Activated CD8-positive, alpha-beta T cell treated with anti-CD3 and anti-CD28 coated beads for 36 hours (primary cell): ENCODE measurements at regions not wholly inside any gene's neighbourhood (a gene's known extent, or its start where the extent isn't known, plus 50 kb on each side); places are given as distances from the start of the nearest gene placed in this dataset.
"Not testable (repeated sequence)": the region's sequence is repeated elsewhere in the genome, so short reads cannot be mapped to it uniquely, and the experiment has no call there.

Source experiments
- ATAC-seq: fragments of 200-7000 bp; cut with Tn5 transposase; one replicate; pipeline ENCODE4 v1.10.0; 2021; ENCODE audit warnings: mild to moderate bottlenecking, moderate library complexity
- CTCF ChIA-PET: fragments of 350-600 bp; sonication (Branson Sonifier 250); formaldehyde crosslinking; loops from one replicate; lab custom pipeline; 2021; ENCODE audit warnings: antibody characterized with exemption; lab: Charles Lee
- POLR2A ChIA-PET: fragments of 350-600 bp; sonication (Branson Sonifier 250); formaldehyde crosslinking; loops from one replicate; lab custom pipeline; 2021; ENCODE audit warnings: antibody characterized with exemption; lab: Charles Lee
- DNase-seq: peaks from one replicate; pipeline ENCODE4 v3.0.0-alpha.2; 2020
- H3K27ac Mint-ChIP-seq: one replicate; pipeline ENCODE4 v1.8.0; 2021; ENCODE audit warnings: mild to moderate bottlenecking, mixed read lengths
- H3K27me3 Mint-ChIP-seq: one replicate; pipeline ENCODE4 v1.8.0; 2021; ENCODE audit warnings: mixed read lengths
- H3K36me3 Mint-ChIP-seq: one replicate; pipeline ENCODE4 v1.8.0; 2021; ENCODE audit warnings: low read depth, mixed read lengths
- H3K4me1 Mint-ChIP-seq: one replicate; pipeline ENCODE4 v1.8.0; 2021; ENCODE audit warnings: low read depth, mixed read lengths
- H3K4me3 Mint-ChIP-seq: one replicate; pipeline ENCODE4 v1.8.0; 2021; ENCODE audit warnings: mild to moderate bottlenecking, moderate library complexity, mixed read lengths
- H3K9me3 Mint-ChIP-seq: one replicate; pipeline ENCODE4 v1.8.0; 2021; ENCODE audit warnings: mixed read lengths
- CTCF ChIP-seq: fragments of 200-600 bp; IDR thresholded peaks from one replicate; pipeline ENCODE4 v1.8.0; 2022; ENCODE audit warnings: antibody characterized with exemption, mild to moderate bottlenecking
- intact Hi-C: fragments of 100-400 bp; cut with micrococcal nuclease; formaldehyde crosslinking; loops from one replicate; pipeline ENCODE4 v1.10.0; 2022

GRCh38 chr6:63509652-63510352 lies 62.5 kb upstream of the LOC128125822 start:
- no peak for TF ChIP-seq CTCF
- H3K4me3 Mint-ChIP-seq: no peak overlapping the region
- H3K36me3 Mint-ChIP-seq: no peaks in the 10 kb centered on the region
- H3K9me3 Mint-ChIP-seq: no peaks in the 10 kb centered on the region
- CTCF ChIA-PET: interaction anchor here (1.2 kb wide), 1 partner anchor 64 kb away, joined by 3 read pairs; no protein-coding TSS in a partner anchor
- POLR2A ChIA-PET: no interaction called here
- no peak overlapping the region for H3K27ac Mint-ChIP-seq
- intact Hi-C loops: no loop called here
- H3K27me3 Mint-ChIP-seq: peaks cover 7% of the 10 kb centered on the region
- ATAC-seq: no peak
- H3K4me1 Mint-ChIP-seq: peaks cover 3% of the 10 kb centered on the region
- no peak for DNase-seq

- no peak overlapping the region for H3K4me3 Mint-ChIP-seq
- ChIA-PET POLR2A (no interaction called here), CTCF (interaction anchor here (1.2 kb wide), 1 partner anchor 63 kb away, joined by 3 read pairs; no protein-coding TSS in a partner anchor)
- no peaks in the 10 kb centered on the region for H3K36me3 Mint-ChIP-seq
- TF ChIP-seq CTCF: no peak
- H3K4me1 Mint-ChIP-seq: no peaks in the 10 kb centered on the region
- ATAC-seq (no peak), DNase-seq (no peak)
- no peak overlapping the region for H3K27ac Mint-ChIP-seq
- intact Hi-C loops: no loop called here
- peaks cover 4% of the 10 kb centered on the region for H3K27me3 Mint-ChIP-seq
- H3K9me3 Mint-ChIP-seq: no peaks in the 10 kb centered on the region
These were observed 62.0 kb upstream of the LOC128125822 start for GRCh38 chr6:63510353-63510686.

- Mint-ChIP-seq H3K4me3 (no peak overlapping the region), H3K4me1 (no peaks in the 10 kb centered on the region), H3K9me3 (no peaks in the 10 kb centered on the region), H3K27me3 (peaks cover 4% of the 10 kb centered on the region), H3K36me3 (no peaks in the 10 kb centered on the region), H3K27ac (no peak overlapping the region)
- no peak for TF ChIP-seq CTCF
- DNase-seq: no peak
- ChIA-PET CTCF (no interaction called here), POLR2A (no interaction called here)
- no peak for ATAC-seq
- intact Hi-C loops: no loop called here
These were observed 61.4 kb upstream of the LOC128125822 start for GRCh38 chr6:63510849-63511248.

GRCh38 chr6:63514488-63515173 lies 57.6 kb upstream of the LOC128125822 start:
- ATAC-seq (no peak), DNase-seq (no peak)
- Mint-ChIP-seq H3K27me3 (peaks cover 6% of the 10 kb centered on the region), H3K4me3 (no peak overlapping the region), H3K9me3 (no peaks in the 10 kb centered on the region), H3K4me1 (no peaks in the 10 kb centered on the region), H3K36me3 (no peaks in the 10 kb centered on the region), H3K27ac (no peak overlapping the region)
- no peak for TF ChIP-seq CTCF
- ChIA-PET POLR2A (no interaction called here), CTCF (no interaction called here)
- intact Hi-C loops: no loop called here

GRCh38 chr6:63515227-63515626 lies 57.1 kb upstream of the LOC128125822 start:
- H3K4me1 Mint-ChIP-seq, H3K27ac Mint-ChIP-seq, DNase-seq, ATAC-seq, H3K4me3 Mint-ChIP-seq, H3K9me3 Mint-ChIP-seq, CTCF ChIA-PET, intact Hi-C loops, H3K36me3 Mint-ChIP-seq, H3K27me3 Mint-ChIP-seq: not testable (repeated sequence)
- POLR2A ChIA-PET: interaction anchor here (0.7 kb wide), 1 partner anchor 58 kb away, joined by 3 read pairs; no protein-coding TSS in a partner anchor
